ENCODE measurements at regions not wholly inside any gene's neighbourhood (a gene's known extent, or its start where the extent isn't known, plus 50 kb on each side); places are given as distances from the start of the nearest gene placed in this dataset.

DNA sequence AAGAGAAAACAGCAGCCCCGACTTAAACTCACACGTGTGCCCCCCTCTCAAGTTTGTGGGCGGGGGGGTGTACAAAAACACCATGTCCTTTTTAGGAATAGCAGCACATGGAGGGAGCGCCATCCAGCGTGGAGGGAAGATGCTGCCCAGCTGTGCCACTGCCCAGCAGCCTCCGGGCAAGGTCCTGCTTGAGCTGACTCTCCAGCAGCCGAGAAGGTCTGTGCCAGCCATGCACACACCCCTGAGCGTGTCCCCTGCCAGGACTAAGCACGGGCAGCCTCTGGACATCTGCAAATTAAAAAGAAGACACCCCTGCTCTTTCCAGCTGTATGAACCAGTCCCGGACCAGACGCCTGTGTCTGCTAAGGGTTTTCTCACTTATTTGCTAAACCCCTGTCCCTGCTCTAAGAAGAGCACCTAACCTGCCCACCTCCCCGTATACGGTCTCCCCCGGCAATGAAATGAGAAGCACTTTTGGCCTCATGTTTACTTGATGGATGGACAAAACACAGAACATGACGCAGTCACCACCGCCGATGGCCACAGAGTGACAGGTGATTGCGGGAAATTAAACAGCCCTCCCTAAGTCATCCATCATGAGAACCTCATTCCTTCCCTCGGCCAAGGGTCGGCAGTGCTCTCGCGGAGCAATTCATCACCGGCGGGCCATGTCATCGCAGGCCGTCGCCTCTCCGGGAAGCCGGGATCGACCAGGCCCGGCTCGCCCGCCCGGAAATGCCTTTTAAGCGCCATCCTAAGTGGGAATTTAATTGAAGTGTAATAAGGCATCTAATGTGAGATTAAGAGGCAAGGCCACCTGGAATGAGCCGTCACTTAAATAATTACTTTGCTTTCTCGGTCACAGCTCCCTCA lies 96.9 kb downstream of the OLFM1 start:
- H3K36me3 ChIP-seq (ENCODE audit: insufficient read depth, low read length) = no peaks in the 10 kb centered on the region
- peaks cover 10% of the 10 kb centered on the region for H3K27me3 ChIP-seq (ENCODE audit: insufficient read depth, low read length)
- H3K4me3 ChIP-seq (ENCODE audit: insufficient read depth, low read length) = no peak overlapping the region
- H4K20me1 ChIP-seq (ENCODE audit: insufficient read depth, low read length) = no peaks in the 10 kb centered on the region
- H3K4me1 ChIP-seq (ENCODE audit: insufficient read depth, low read length) = no peaks in the 10 kb centered on the region
- H3K9me3 ChIP-seq (ENCODE audit: low read depth, low read length) = no peaks in the 10 kb centered on the region
- no peaks in the 10 kb centered on the region for H3K79me2 ChIP-seq (ENCODE audit: insufficient read depth, low read length)
- DNase-seq (ENCODE audit: insufficient read length, low spot score, missing footprints) = no peak
- TF ChIP-seq, protein P1, sequence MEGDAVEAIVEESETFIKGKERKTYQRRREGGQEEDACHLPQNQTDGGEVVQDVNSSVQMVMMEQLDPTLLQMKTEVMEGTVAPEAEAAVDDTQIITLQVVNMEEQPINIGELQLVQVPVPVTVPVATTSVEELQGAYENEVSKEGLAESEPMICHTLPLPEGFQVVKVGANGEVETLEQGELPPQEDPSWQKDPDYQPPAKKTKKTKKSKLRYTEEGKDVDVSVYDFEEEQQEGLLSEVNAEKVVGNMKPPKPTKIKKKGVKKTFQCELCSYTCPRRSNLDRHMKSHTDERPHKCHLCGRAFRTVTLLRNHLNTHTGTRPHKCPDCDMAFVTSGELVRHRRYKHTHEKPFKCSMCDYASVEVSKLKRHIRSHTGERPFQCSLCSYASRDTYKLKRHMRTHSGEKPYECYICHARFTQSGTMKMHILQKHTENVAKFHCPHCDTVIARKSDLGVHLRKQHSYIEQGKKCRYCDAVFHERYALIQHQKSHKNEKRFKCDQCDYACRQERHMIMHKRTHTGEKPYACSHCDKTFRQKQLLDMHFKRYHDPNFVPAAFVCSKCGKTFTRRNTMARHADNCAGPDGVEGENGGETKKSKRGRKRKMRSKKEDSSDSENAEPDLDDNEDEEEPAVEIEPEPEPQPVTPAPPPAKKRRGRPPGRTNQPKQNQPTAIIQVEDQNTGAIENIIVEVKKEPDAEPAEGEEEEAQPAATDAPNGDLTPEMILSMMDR (IDR thresholded peaks at IDR 0.05; ENCODE audit: extremely low read depth, low read depth, low read length) = no peak
- no peak overlapping the region for H3K4me2 ChIP-seq (ENCODE audit: insufficient read depth, low read length)
- H2AFZ ChIP-seq (ENCODE audit: low read length) = no peak overlapping the region
- H3K27ac ChIP-seq (ENCODE audit: low read depth, low read length) = no peak overlapping the region

DNA sequence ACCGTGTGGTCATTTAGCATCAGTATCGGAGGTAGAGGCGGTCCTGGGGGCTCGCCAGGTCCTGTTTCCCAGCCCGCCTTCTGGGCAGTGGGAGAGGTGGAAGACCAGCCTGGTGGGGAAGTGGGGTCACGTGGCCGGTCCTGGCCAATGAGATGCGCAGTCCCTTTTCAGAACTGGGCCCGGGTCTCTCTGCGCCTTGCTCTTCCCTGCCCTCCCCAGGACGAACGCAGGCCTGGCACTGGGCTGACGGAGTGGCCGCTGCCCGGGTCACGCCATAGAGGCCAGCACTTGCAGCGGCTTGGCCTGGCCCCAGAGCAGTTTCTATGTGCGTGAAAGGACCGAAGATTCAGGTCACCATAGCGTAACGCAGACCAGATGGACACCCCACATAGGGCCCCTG lies 97.6 kb downstream of the OLFM1 start:
- H3K27me3 ChIP-seq (ENCODE audit: insufficient read depth, low read length) = peaks cover 10% of the 10 kb centered on the region
- no peak overlapping the region for H2AFZ ChIP-seq (ENCODE audit: low read length)
- H4K20me1 ChIP-seq (ENCODE audit: insufficient read depth, low read length) = no peaks in the 10 kb centered on the region
- H3K36me3 ChIP-seq (ENCODE audit: insufficient read depth, low read length) = no peaks in the 10 kb centered on the region
- no peak for DNase-seq (ENCODE audit: insufficient read length, low spot score, missing footprints)
- H3K27ac ChIP-seq (ENCODE audit: low read depth, low read length) = no peak overlapping the region
- H3K4me2 ChIP-seq (ENCODE audit: insufficient read depth, low read length) = no peak overlapping the region
- no peaks in the 10 kb centered on the region for H3K9me3 ChIP-seq (ENCODE audit: low read depth, low read length)
- H3K4me1 ChIP-seq (ENCODE audit: insufficient read depth, low read length) = no peaks in the 10 kb centered on the region
- TF ChIP-seq, protein P1 (IDR thresholded peaks at IDR 0.05; ENCODE audit: extremely low read depth, low read depth, low read length) = no peak
- H3K79me2 ChIP-seq (ENCODE audit: insufficient read depth, low read length) = no peaks in the 10 kb centered on the region
- no peak overlapping the region for H3K4me3 ChIP-seq (ENCODE audit: insufficient read depth, low read length)

DNA sequence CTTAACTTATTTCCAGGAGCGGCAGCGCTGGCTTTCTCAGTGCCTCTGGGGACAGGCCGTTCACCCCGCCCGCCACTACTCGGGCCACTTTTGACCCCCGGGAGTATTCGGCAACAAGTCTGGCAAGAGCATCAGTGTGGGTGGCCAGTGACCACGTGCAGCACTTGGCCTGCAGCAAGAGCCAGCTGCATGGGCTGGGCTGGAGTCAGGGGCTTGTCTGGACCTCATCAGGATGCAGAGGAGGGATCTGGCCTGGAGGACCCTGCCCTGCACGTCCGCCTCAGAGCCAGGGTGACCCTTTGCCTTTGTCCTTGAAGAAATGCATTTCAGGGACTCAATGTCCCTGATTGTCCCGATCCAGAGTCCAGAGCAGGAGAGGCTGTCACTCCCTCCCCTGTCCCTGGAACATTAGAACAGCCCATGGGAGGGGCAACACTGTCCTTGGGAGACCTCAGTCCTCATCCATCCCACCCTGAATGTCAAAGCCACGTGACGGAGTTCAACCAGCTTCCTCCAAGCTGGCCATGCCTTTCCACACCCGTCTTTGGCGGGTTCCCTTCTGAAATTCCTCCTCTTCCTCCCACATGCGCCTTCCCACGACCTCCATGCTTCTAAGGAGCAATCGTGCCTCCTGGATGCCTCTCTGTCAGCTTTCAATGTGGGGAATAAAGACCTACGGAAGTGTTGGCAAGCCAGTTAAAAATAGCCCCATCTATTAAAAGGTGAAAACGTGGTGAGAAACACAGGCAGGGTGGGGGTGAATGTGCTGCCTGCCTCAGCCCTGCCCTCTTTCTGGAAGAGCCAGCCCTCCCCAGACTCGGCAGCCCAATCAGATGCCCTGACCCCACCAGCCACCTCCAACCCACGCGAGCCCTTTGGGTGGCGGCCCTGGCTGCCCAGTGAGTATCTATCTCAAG lies 99.0 kb downstream of the OLFM1 start:
- Histone ChIP-seq H4K20me1 (ENCODE audit: insufficient read depth, low read length) (no peaks in the 10 kb centered on the region), H3K36me3 (ENCODE audit: insufficient read depth, low read length) (no peaks in the 10 kb centered on the region), H3K27me3 (ENCODE audit: insufficient read depth, low read length) (peaks cover 10% of the 10 kb centered on the region), H3K4me1 (ENCODE audit: insufficient read depth, low read length) (no peaks in the 10 kb centered on the region), H3K9me3 (ENCODE audit: low read depth, low read length) (no peaks in the 10 kb centered on the region), H3K4me2 (ENCODE audit: insufficient read depth, low read length) (no peak overlapping the region), H3K79me2 (ENCODE audit: insufficient read depth, low read length) (no peaks in the 10 kb centered on the region), H2AFZ (ENCODE audit: low read length) (no peak overlapping the region), H3K4me3 (ENCODE audit: insufficient read depth, low read length) (no peak overlapping the region), H3K27ac (ENCODE audit: low read depth, low read length) (no peak overlapping the region)
- TF ChIP-seq, protein P1 (IDR thresholded peaks at IDR 0.05; ENCODE audit: extremely low read depth, low read depth, low read length) = no peak
- no peak for DNase-seq (ENCODE audit: insufficient read length, low spot score, missing footprints)

DNA sequence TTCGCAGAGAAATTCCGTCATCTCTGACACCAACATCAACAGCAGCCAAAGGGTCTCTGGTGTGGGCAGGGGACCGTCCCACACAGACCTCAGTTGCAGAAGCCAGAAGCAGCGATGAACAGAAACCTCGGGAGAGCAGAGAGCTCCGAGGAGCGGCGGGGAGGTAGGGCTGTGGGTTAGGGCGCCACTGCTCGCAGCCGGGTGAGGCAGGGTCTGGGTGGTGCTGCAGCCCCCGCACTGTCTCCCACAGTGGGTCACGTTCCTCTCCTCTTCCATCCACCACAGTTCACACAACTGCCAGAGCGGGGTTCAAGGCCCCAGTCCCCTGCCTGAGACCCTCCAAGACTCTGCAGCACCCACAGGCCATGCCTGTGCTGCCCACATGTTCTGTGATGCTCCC lies 99.9 kb downstream of the OLFM1 start:
- no peaks in the 10 kb centered on the region for H3K9me3 ChIP-seq (ENCODE audit: low read depth, low read length)
- no peaks in the 10 kb centered on the region for H4K20me1 ChIP-seq (ENCODE audit: insufficient read depth, low read length)
- H3K4me1 ChIP-seq (ENCODE audit: insufficient read depth, low read length) = no peaks in the 10 kb centered on the region
- H3K4me3 ChIP-seq (ENCODE audit: insufficient read depth, low read length) = no peak overlapping the region
- no peak overlapping the region for H2AFZ ChIP-seq (ENCODE audit: low read length)
- H3K27ac ChIP-seq (ENCODE audit: low read depth, low read length) = no peak overlapping the region
- no peaks in the 10 kb centered on the region for H3K79me2 ChIP-seq (ENCODE audit: insufficient read depth, low read length)
- DNase-seq (ENCODE audit: insufficient read length, low spot score, missing footprints) = no peak
- H3K36me3 ChIP-seq (ENCODE audit: insufficient read depth, low read length) = no peaks in the 10 kb centered on the region
- no peak overlapping the region for H3K4me2 ChIP-seq (ENCODE audit: insufficient read depth, low read length)
- H3K27me3 ChIP-seq (ENCODE audit: insufficient read depth, low read length) = peaks cover 7% of the 10 kb centered on the region
- TF ChIP-seq, protein P1 (IDR thresholded peaks at IDR 0.05; ENCODE audit: extremely low read depth, low read depth, low read length) = no peak
